PC-3 (cell line): ENCODE measurements at regions not wholly inside any gene's neighbourhood (a gene's known extent, or its start where the extent isn't known, plus 50 kb on each side); places are given as distances from the start of the nearest gene placed in this dataset.

Experiments used
- CTCF ChIP-seq: fragments of 300-600 bp; sonication (generic); conservative IDR thresholded peaks from 2 replicates; pipeline ENCODE4 v1.5.1; 2017; ENCODE audit warnings: antibody characterized with exemption, low read depth, mild to moderate bottlenecking, low read length
- EZH2phosphoT487 ChIP-seq: fragments of 300-600 bp; sonication (generic); IDR thresholded peaks from 2 replicates; pipeline ENCODE4 v1.6.1; 2018; ENCODE audit warnings: mild to moderate bottlenecking, antibody characterized with exemption, low read length, borderline replicate concordance

GRCh38 chr9:23571414-23572104, 254.5 kb downstream of the ELAVL2 start:
- TF ChIP-seq EZH2phosphoT487 (no peak), CTCF (no peak)
